H1 (cell line): ENCODE measurements at regions not wholly inside any gene's neighbourhood (a gene's known extent, or its start where the extent isn't known, plus 50 kb on each side); places are given as distances from the start of the nearest gene placed in this dataset.

Experiments used
- ATF3 ChIP-seq: IDR thresholded peaks from 2 replicates; pipeline ENCODE4 v1.6.1; 2011; ENCODE audit warnings: low read depth, mild to moderate bottlenecking, low read length; ENCODE audit not compliant: insufficient read depth
- CHD7 ChIP-seq: fragments of 300-600 bp; sonication (generic); IDR thresholded peaks from 2 replicates; pipeline ENCODE4 v1.7.1; 2012; ENCODE audit warnings: low read length, moderate library complexity, mild to moderate bottlenecking, inconsistent platforms; ENCODE audit not compliant: insufficient replicate concordance
- CREB1 ChIP-seq: IDR thresholded peaks from 2 replicates; pipeline ENCODE4 v1.6.1; 2012; ENCODE audit warnings: inconsistent platforms
- TCF12 ChIP-seq: IDR thresholded peaks from 2 replicates; pipeline ENCODE4 v1.6.1; 2011; ENCODE audit warnings: low read depth, mild to moderate bottlenecking, low read length

- TF ChIP-seq CHD7 (no peak), ATF3 (no peak), CREB1 (no peak), TCF12 (no peak)
Measured at GRCh38 chr17:33777674-33778073, 477.4 kb upstream of the CCL2 start (continued).
